HG03457 (cell line): ENCODE measurements at regions not wholly inside any gene's neighbourhood (a gene's known extent, or its start where the extent isn't known, plus 50 kb on each side); places are given as distances from the start of the nearest gene placed in this dataset.
"Not testable (repeated sequence)": the region's sequence is repeated elsewhere in the genome, so short reads cannot be mapped to it uniquely, and the experiment has no call there.

Source experiments
- ATAC-seq: cut with Tn5 transposase; IDR thresholded peaks from one replicate; pipeline ENCODE4 v1.9.1; 2021; ENCODE audit warnings: moderate number of reproducible peaks; ENCODE audit not compliant: unreplicated experiment

- no peak for ATAC-seq
Measured at GRCh38 chr1:232322162-232322734, 307.7 kb downstream of the SIPA1L2 start.

GRCh38 chr1:232319518-232320210 lies 310.3 kb downstream of the SIPA1L2 start:
- no peak for ATAC-seq

- no peak for ATAC-seq
Measured at GRCh38 chr1:232319072-232319471, 310.9 kb downstream of the SIPA1L2 start.

GRCh38 chr1:232318143-232318542 lies 311.8 kb downstream of the SIPA1L2 start:
- no peak for ATAC-seq

- ATAC-seq = no peak
Measured at GRCh38 chr1:232317350-232317749, 312.6 kb downstream of the SIPA1L2 start.

- ATAC-seq = no peak
Measured at GRCh38 chr1:232316864-232317263, 313.1 kb downstream of the SIPA1L2 start.

GRCh38 chr1:232313876-232314275 lies 316.1 kb downstream of the SIPA1L2 start:
- not testable (repeated sequence) for ATAC-seq

- ATAC-seq = no peak
Measured at GRCh38 chr1:232310541-232310940, 319.4 kb downstream of the SIPA1L2 start.

- no peak for ATAC-seq
Measured at GRCh38 chr1:232308616-232309015, 321.3 kb downstream of the SIPA1L2 start.

GRCh38 chr1:232307296-232308017 lies 322.5 kb downstream of the SIPA1L2 start:
- no peak for ATAC-seq

- ATAC-seq = no peak
Measured at GRCh38 chr1:232306269-232306961, 323.5 kb downstream of the SIPA1L2 start.

GRCh38 chr1:232305050-232305449 lies 324.9 kb downstream of the SIPA1L2 start:
- no peak for ATAC-seq

- no peak for ATAC-seq
Measured at GRCh38 chr1:232303222-232303620, 326.7 kb downstream of the SIPA1L2 start.

GRCh38 chr1:232302376-232303221 lies 327.3 kb downstream of the SIPA1L2 start:
- no peak for ATAC-seq

GRCh38 chr1:232301246-232301645 lies 328.7 kb downstream of the SIPA1L2 start:
- no peak for ATAC-seq

- no peak for ATAC-seq
Measured at GRCh38 chr1:232300466-232300865, 329.5 kb downstream of the SIPA1L2 start.

- ATAC-seq = no peak
Measured at GRCh38 chr1:232296461-232296860, 333.5 kb downstream of the SIPA1L2 start.

- ATAC-seq = no peak
Measured at GRCh38 chr1:232293361-232293760, 336.6 kb downstream of the SIPA1L2 start.

GRCh38 chr1:232292818-232293217 lies 337.1 kb downstream of the SIPA1L2 start:
- ATAC-seq = no peak

GRCh38 chr1:232292239-232292638 lies 337.7 kb downstream of the SIPA1L2 start:
- no peak for ATAC-seq

- no peak for ATAC-seq
Measured at GRCh38 chr1:232291681-232292080, 338.3 kb downstream of the SIPA1L2 start.
